NT2/D1 (cell line): ENCODE measurements at regions not wholly inside any gene's neighbourhood (a gene's known extent, or its start where the extent isn't known, plus 50 kb on each side); places are given as distances from the start of the nearest gene placed in this dataset.

Experiments used
- SUZ12 ChIP-seq: IDR thresholded peaks from 2 replicates; pipeline ENCODE4 v1.6.1; 2011; ENCODE audit not compliant: insufficient read length, insufficient read depth; ENCODE audit errors: extremely low read depth
- YY1 ChIP-seq: IDR thresholded peaks from 2 replicates; pipeline ENCODE4 v1.6.1; 2011; ENCODE audit not compliant: insufficient read length, insufficient read depth

DNA sequence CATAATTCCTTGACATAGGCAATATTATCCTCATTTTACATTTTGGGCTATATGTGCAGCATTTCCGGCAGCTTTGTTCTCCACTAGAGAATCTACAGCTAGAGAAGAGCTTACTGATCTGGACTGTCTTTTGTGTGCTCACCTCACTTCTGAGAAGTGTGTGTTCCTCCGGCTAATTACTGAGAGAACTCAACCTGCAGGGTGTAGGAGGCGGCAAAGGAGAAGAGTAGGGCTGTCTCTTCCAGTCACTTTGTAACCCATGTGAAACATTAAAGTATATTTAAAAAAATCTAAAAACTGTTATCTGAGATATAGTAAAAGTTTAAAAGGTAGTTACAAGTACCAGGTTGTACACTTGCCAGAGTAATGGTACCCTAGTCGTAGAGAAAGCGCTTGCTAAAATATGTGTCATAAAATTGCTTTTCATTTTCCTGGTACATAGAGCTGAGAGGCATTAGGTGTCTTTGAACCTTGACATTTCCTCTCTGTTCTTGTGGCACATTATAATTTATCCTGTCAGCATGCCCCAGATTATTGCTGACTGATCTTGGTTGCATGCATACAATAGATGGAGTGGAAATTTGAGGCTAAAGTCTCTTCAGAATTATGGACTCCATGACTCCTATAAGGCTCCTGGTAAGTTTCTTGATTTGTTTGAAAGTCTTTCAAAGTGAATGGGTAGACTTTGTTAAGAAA lies 381.9 kb downstream of the LMO7 start:
- TF ChIP-seq SUZ12 (no peak), YY1 (no peak)
